ENCODE measurements at regions not wholly inside any gene's neighbourhood (a gene's known extent, or its start where the extent isn't known, plus 50 kb on each side); places are given as distances from the start of the nearest gene placed in this dataset.

DNA sequence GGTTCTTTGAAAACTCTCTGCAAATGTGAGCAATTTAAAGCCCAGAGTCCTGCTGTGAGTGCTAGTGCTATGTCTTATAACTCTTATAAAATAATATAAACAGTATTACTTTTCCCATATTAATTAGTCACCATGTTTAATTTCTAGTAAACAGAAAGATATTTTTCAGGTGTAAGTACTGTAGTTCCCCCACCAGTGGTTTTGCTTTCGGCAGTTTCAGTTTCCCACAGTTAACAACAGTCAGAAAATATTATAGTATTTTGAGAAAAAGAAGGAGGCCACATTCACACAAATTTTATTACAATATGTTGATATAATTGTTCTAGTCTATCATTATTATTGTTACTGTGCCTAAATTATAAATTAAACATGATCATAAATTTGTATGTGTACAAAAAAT lies 800.5 kb downstream of the LRFN5 start:
- DNase-seq = no peak
- Mint-ChIP-seq H3K4me3 (no peak overlapping the region), H3K27me3 (ENCODE audit: low read depth) (no peaks in the 10 kb centered on the region), H3K4me1 (ENCODE audit: low read depth) (no peaks in the 10 kb centered on the region), H3K9me3 (peaks cover 2 to 6% of the 10 kb centered on the region in 2 donors), H3K36me3 (ENCODE audit: insufficient read depth in 2 of 2) (no peaks in the 10 kb centered on the region), H3K27ac (no peak overlapping the region)
- ATAC-seq (replicated peaks in 1 of 2) = no peak

DNA sequence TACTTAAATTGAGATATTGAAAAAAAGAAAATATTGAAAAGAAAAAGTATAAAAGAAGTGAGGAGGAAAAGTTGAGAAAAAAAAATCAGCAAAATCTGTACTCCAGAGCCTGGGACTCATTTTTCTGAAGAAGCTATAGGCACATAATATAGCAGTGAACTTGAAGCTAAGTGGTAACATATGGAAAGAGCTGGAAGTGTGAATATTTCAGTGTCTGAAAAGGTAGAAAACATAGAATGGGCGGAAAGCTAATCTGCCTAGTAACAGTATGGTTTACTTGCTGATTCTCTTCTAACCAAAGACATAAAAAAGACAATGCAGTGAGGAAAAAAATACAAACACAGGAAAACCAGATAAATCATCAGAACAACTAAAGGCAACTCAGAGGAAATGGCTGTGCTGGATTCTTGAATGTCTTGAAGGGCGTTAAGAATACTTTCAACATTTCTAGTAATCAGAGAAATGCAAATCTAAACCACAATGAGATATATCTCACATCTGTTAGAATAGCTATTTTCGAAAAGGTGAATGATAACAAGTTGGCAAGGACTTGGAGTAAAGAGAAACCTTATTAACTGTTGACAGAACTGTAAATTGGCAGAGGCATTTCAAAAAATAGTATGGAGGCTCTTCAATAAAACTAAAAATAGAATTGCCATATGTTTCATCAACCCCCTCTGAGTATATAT lies 784.6 kb downstream of the LRFN5 start:
- DNase-seq (no peak), ATAC-seq (replicated peaks in 1 of 2) (no peak)
- Mint-ChIP-seq H3K27ac (no peak overlapping the region), H3K4me1 (ENCODE audit: low read depth) (no peaks in the 10 kb centered on the region), H3K36me3 (ENCODE audit: insufficient read depth in 2 of 2) (no peaks in the 10 kb centered on the region), H3K9me3 (peaks cover 0 to 4% of the 10 kb centered on the region in 2 donors), H3K27me3 (ENCODE audit: low read depth) (no peaks in the 10 kb centered on the region), H3K4me3 (no peak overlapping the region)

DNA sequence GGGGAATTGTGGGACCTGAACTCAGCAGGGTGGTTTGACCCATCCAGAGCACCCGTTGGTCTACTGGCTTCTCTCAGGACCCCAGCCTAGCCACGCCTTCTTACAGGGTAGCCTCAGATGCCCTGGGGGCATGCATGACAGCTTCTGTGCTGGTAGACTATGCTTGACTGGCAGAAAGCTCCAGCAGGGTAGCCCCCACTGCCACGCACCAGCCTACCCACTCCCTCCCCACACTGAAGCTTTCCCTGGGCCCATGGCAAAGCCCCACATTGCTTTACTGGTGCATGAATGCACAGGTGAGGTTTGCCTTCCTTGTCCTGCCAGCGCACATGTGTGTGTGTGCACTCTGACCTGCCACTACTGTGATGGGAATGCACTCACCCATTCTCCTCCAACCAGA lies 772.2 kb downstream of the LRFN5 start:
- no peak overlapping the region for H3K27ac Mint-ChIP-seq
- ATAC-seq (replicated peaks in 1 of 2) = no peak

DNA sequence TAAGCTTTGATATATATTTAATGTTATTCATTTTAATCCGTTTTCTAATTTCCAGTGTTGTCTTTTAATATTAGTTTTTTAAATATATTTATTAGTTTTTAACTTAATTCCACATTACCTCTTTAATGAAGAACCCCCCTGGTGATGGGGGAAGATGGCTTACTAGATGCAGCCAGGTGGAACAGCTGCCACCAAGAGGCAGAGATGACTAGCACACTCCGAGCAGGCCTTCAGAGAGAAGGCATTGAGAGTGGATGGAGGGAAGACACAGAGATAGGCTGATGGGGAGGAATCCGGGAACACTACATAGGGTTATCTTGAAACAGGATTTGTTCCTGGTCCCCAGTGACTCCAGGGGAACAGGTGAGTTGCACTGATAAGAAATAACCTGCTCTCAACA lies 771.6 kb downstream of the LRFN5 start:
- Mint-ChIP-seq H3K9me3 (peaks cover 2% of the 10 kb centered on the region in 2 donors), H3K4me3 (no peak overlapping the region), H3K27ac (no peak overlapping the region), H3K27me3 (ENCODE audit: low read depth) (no peaks in the 10 kb centered on the region), H3K4me1 (ENCODE audit: low read depth) (no peaks in the 10 kb centered on the region), H3K36me3 (ENCODE audit: insufficient read depth in 2 of 2) (no peaks in the 10 kb centered on the region)
- DNase-seq = no peak
- ATAC-seq (replicated peaks in 1 of 2) = no peak

More for the DNA sequence above, 772.2 kb downstream of the LRFN5 start:
- Mint-ChIP-seq H3K27me3 (ENCODE audit: low read depth) (no peaks in the 10 kb centered on the region), H3K36me3 (ENCODE audit: insufficient read depth in 2 of 2) (no peaks in the 10 kb centered on the region), H3K9me3 (peaks cover under 1 to 2% of the 10 kb centered on the region in 2 donors), H3K4me1 (ENCODE audit: low read depth) (no peaks in the 10 kb centered on the region), H3K4me3 (no peak overlapping the region)
- DNase-seq = no peak

DNA sequence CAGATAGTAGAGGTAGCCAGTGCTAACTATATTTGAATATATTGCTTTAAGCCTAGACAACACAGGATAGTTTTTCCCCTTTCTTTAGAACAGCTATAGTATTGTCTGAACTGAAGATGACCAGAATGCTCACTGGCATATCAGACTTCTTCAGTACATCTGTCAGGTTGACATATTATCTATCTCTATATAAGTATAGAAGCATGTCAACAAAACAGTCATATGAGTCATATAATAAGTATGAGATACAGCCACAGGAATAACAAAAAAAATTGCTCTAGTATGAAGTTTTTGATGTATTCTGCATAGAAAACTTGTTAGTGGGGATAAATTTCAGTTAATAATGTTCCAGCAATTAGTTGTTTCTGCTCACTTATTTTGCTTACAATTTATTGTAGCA lies 767.7 kb downstream of the LRFN5 start:
- ATAC-seq (replicated peaks in 1 of 2) = no peak
- H3K27me3 Mint-ChIP-seq (ENCODE audit: low read depth) = no peaks in the 10 kb centered on the region
- H3K4me1 Mint-ChIP-seq (ENCODE audit: low read depth) = no peaks in the 10 kb centered on the region
- peaks cover 1 to 3% of the 10 kb centered on the region in 2 donors for H3K9me3 Mint-ChIP-seq
- no peak for DNase-seq
- no peak overlapping the region for H3K4me3 Mint-ChIP-seq
- no peaks in the 10 kb centered on the region for H3K36me3 Mint-ChIP-seq (ENCODE audit: insufficient read depth in 2 of 2)
- H3K27ac Mint-ChIP-seq = no peak overlapping the region

DNA sequence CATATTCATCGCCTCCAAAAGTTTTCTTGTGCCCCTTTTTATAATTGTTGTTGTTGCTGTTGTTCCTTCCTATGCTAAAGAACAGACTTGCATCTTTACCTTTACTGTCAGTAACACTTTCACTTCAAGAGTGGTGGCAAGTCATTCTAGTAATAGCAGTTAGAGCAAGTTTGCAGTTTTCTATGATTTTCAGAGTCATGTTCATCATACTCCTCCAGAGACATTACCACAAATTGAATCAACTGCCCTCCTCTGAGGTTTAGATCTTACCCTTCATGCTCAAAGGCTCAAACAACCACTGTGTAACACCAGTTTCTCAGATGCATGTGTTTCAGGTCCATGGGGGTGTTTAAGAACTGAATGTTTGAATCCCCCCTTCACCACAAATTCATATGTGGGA lies 763.4 kb downstream of the LRFN5 start:
- H3K9me3 Mint-ChIP-seq = peaks cover 1 to 3% of the 10 kb centered on the region in 2 donors
- no peak overlapping the region for H3K27ac Mint-ChIP-seq
- H3K36me3 Mint-ChIP-seq (ENCODE audit: insufficient read depth in 2 of 2) = no peaks in the 10 kb centered on the region
- ATAC-seq (replicated peaks in 1 of 2) (no peak), DNase-seq (no peak)
- H3K4me3 Mint-ChIP-seq = no peak overlapping the region
- H3K4me1 Mint-ChIP-seq (ENCODE audit: low read depth) = no peaks in the 10 kb centered on the region
- no peaks in the 10 kb centered on the region for H3K27me3 Mint-ChIP-seq (ENCODE audit: low read depth)

DNA sequence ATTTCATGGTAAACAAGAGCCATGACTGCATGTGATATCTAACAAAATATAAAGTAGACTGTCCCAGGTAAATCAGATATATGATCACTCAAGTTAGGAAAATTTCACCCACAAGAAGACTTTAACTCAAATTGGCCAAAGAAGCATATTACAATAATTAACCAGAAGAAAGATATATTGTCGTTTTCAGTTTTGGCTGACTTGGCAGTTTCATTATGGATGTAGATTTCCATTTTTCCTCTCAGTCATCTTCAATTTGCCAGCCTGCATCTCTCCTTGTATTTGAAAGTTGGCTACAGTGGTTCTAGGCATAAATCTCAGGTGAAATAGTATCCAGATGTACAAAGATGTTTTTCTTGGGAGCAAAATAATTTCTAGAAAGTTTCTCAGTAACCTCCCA lies 761.6 kb downstream of the LRFN5 start:
- DNase-seq (no peak), ATAC-seq (replicated peaks in 1 of 2) (no peak)
- H3K9me3 Mint-ChIP-seq = peaks cover 3 to 4% of the 10 kb centered on the region in 2 donors
- H3K4me3 Mint-ChIP-seq = no peak overlapping the region
- no peaks in the 10 kb centered on the region for H3K36me3 Mint-ChIP-seq (ENCODE audit: insufficient read depth in 2 of 2)
- H3K27me3 Mint-ChIP-seq (ENCODE audit: low read depth) = no peaks in the 10 kb centered on the region
- no peaks in the 10 kb centered on the region for H3K4me1 Mint-ChIP-seq (ENCODE audit: low read depth)
- no peak overlapping the region for H3K27ac Mint-ChIP-seq

DNA sequence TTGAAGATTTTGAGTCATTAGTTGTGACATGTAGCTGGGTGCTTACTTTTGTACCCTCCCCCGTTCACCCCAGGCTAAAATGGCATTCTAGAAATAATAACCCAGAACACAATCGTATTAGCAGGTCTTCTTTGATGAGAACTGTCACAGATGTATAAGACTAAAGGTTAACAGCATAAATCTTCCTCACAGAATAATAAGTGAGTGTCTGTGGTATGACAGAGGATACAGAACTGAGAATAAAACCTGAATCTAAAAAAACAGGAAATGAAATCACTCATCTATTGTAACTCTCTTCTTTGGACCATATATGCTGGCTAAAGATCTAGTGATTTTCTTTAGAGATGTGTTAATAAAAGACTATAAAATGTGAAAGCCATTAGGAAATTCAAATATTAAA lies 746.6 kb downstream of the LRFN5 start:
- no peak overlapping the region for H3K27ac Mint-ChIP-seq
- ATAC-seq (replicated peaks in 1 of 2) = no peak
- peaks cover 2 to 3% of the 10 kb centered on the region in 2 donors for H3K9me3 Mint-ChIP-seq
- DNase-seq = no peak
- no peaks in the 10 kb centered on the region for H3K4me1 Mint-ChIP-seq (ENCODE audit: low read depth)
- H3K27me3 Mint-ChIP-seq (ENCODE audit: low read depth) = no peaks in the 10 kb centered on the region
- peaks cover 0 to 2% of the 10 kb centered on the region in 2 donors for H3K36me3 Mint-ChIP-seq (ENCODE audit: insufficient read depth in 2 of 2)
- H3K4me3 Mint-ChIP-seq = no peak overlapping the region

DNA sequence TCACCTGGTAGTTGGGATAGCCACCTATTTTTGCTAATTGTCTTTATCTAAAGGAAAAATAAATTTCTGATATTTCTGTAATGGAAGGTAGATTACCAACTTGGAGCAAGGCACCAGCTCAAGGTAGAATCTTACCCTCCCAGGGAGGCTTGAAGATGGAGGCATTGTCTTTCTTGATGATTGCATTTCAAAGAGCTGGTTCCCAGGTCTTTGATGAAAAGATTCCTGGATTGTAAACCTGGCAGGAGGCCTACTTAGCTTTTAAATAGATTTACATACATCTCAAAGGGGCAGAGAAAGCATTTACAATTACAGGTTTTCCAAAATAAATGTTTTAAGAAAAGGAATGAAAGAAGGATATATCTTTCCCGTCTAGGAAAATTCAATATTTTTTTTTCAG lies 729.2 kb downstream of the LRFN5 start:
- Mint-ChIP-seq H3K36me3 (ENCODE audit: insufficient read depth in 2 of 2) (no peaks in the 10 kb centered on the region), H3K4me3 (no peak overlapping the region), H3K27ac (no peak overlapping the region), H3K9me3 (no peaks in the 10 kb centered on the region), H3K4me1 (ENCODE audit: low read depth) (no peaks in the 10 kb centered on the region), H3K27me3 (ENCODE audit: low read depth) (no peaks in the 10 kb centered on the region)
- DNase-seq = no peak
- no peak for ATAC-seq (replicated peaks in 1 of 2)

DNA sequence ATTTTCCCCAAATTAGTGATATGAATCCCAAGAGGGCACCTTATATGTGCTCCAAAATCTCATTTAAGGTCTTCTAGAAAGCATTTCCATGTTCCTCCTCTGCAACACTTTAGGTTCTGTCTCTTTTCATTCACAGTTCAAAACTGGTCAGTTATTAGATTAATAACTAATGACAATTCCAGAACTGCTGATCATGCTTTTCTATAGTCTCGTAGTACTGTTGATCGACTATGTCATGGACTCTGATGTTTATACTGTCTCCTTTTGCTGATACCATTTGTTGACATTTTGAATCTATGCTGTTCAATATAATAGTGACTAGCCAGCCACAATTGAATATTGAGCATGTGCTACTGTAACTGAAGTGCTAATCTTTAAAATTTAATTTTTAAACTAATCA lies 728.3 kb downstream of the LRFN5 start:
- Mint-ChIP-seq H3K4me1 (ENCODE audit: low read depth) (no peaks in the 10 kb centered on the region), H3K4me3 (no peak overlapping the region), H3K27me3 (ENCODE audit: low read depth) (no peaks in the 10 kb centered on the region), H3K27ac (no peak overlapping the region), H3K9me3 (no peaks in the 10 kb centered on the region), H3K36me3 (ENCODE audit: insufficient read depth in 2 of 2) (no peaks in the 10 kb centered on the region)
- ATAC-seq (replicated peaks in 1 of 2) (no peak), DNase-seq (no peak)

DNA sequence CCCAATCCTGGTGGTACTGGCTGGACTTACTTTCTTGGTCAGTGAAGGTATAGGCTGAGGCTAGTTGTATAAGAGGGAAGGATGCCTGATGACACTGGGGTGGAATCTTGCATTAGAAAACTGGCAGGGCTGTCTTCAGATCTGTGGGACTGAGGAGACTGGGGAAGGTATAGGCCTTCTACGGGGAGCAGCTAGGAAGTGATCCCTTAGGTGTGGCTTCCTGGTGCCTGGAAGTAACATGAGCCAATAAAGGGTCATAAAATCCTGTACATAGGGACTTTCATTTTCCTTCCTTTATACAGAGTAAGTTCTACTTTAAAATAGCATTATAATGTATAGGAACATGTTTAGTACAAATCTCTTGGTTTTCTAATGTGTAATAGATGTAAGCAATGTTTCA lies 716.8 kb downstream of the LRFN5 start:
- ATAC-seq (replicated peaks in 1 of 2) = no peak
- Mint-ChIP-seq H3K4me1 (ENCODE audit: low read depth) (no peaks in the 10 kb centered on the region), H3K4me3 (no peak overlapping the region), H3K36me3 (ENCODE audit: insufficient read depth in 2 of 2) (peaks cover 2% of the 10 kb centered on the region in 2 donors), H3K27ac (no peak overlapping the region), H3K9me3 (peaks cover 7 to 13% of the 10 kb centered on the region in 2 donors), H3K27me3 (ENCODE audit: low read depth) (no peaks in the 10 kb centered on the region)
- DNase-seq = no peak

DNA sequence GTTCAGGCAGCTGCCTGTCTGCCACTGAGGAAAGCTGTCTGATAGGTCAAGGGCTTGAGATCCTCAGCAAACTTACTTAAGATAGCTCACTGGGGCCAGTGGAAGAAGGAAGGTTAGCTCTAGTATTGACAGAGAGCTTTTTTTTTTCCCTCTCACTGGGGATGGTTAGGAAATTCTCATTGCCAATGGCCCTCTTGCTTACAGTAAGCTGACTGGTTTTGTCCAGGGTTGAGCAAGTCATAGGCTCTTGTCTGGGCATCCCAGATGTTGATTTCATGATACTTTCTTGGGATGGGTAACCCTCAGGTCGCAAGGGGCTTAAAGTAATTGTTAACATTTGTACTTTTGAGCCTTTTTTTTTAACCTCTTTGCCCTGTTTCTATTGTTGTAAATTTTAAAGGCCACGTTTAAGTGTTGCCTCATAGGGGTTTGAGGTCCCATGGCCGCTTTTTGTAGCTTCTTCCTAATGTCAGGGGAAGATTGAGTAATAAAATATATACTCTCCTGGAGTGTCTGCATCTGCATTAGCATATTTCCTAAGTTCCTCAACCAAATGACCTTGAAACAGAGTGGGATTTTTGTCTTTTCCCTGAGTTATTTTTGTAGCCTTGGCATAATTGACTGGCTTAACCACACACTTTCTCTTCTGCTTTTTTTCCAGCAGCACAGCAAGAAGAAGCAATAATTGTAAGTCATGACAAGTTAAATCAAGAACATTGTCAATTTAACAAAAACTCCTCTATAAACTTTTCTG lies 716.0 kb downstream of the LRFN5 start:
- DNase-seq = no peak
- Mint-ChIP-seq H3K9me3 (peaks cover 8 to 11% of the 10 kb centered on the region in 2 donors), H3K4me3 (no peak overlapping the region), H3K36me3 (ENCODE audit: insufficient read depth in 2 of 2) (peaks cover 2% of the 10 kb centered on the region in 2 donors), H3K4me1 (ENCODE audit: low read depth) (no peaks in the 10 kb centered on the region), H3K27ac (no peak overlapping the region), H3K27me3 (ENCODE audit: low read depth) (no peaks in the 10 kb centered on the region)
- ATAC-seq (replicated peaks in 1 of 2) = no peak

DNA sequence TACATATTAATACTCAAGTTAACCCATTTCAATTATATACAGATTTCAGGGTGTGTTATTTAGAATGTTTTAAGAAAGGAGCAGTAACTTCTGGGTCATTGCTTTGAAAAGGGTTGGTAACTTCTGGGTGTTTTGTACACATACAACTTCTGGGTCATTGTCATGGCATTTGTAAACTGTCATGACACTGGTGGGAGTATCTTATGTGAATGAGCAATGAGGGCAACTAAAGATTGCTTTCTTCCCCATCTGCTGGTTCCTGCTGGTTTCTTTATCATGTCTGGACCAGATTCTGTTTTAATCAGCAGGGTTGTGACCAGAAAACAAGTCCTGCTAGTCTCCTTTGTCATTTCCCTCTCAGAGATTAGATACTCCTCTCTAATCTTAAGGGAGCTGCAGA lies 713.3 kb downstream of the LRFN5 start:
- peaks cover 3 to 5% of the 10 kb centered on the region in 2 donors for H3K9me3 Mint-ChIP-seq
- H3K27ac Mint-ChIP-seq = no peak overlapping the region
- ATAC-seq (replicated peaks in 1 of 2) = no peak

DNA sequence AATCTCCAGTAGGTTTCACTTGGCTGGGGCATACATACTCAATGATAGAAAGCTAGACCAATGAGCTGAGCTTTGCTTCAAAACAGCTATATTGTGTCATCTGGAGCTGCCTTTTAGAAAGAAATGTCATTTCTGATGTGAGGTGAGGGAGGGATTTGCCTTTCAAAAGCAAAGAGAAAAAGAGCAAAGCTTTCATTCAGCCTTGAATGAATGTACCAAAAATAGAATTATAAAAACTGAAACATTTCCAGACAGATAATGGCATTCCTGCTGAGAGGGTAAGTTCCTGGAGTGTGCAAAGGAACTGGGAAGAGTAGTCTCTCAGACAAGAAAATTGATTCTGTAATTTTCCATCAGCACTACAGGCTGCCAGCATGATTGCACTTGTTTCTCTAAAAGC lies 710.0 kb downstream of the LRFN5 start:
- no peaks in the 10 kb centered on the region for H3K27me3 Mint-ChIP-seq (ENCODE audit: low read depth)
- H3K4me3 Mint-ChIP-seq = no peak overlapping the region
- ATAC-seq (replicated peaks in 1 of 2) (no peak), DNase-seq (no peak)
- peaks cover 0 to 3% of the 10 kb centered on the region in 2 donors for H3K9me3 Mint-ChIP-seq
- no peaks in the 10 kb centered on the region for H3K36me3 Mint-ChIP-seq (ENCODE audit: insufficient read depth in 2 of 2)
- no peaks in the 10 kb centered on the region for H3K4me1 Mint-ChIP-seq (ENCODE audit: low read depth)
- H3K27ac Mint-ChIP-seq = no peak overlapping the region

More for the DNA sequence above, 713.3 kb downstream of the LRFN5 start:
- H3K4me1 Mint-ChIP-seq (ENCODE audit: low read depth) = no peaks in the 10 kb centered on the region
- no peak for DNase-seq
- peaks cover 0 to 2% of the 10 kb centered on the region in 2 donors for H3K36me3 Mint-ChIP-seq (ENCODE audit: insufficient read depth in 2 of 2)
- no peaks in the 10 kb centered on the region for H3K27me3 Mint-ChIP-seq (ENCODE audit: low read depth)
- H3K4me3 Mint-ChIP-seq = no peak overlapping the region

Data from activated T-cell treated with anti-CD3 and anti-CD28 coated beads, Interleukin-2, amount 50 U/mL, for 72 hours (primary cell).